ENCODE measurements at regions not wholly inside any gene's neighbourhood (a gene's known extent, or its start where the extent isn't known, plus 50 kb on each side); places are given as distances from the start of the nearest gene placed in this dataset.

DNA sequence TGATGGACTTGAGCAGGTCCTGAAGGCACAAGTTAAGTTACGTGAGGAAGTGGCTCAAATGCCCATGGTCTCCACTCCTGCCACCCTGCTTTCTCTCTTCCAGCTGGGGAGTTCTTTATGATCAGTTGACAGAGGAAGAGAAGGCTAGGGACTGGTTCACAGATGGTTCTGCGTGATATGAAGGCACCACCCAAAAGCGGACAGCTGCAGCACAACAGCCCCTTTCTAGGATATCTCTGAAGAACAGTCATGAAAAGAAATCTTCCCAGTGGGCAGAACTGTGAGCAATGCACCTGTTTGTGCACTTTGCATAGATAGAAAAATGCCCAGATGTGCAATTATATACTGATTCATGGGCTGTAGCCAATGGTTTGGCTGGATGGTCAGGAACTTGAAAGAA lies 162.4 kb upstream of the FSCB start:
- Histone ChIP-seq H3K36me3 (ENCODE audit: control insufficient read depth, insufficient read depth, low read length) (no peaks in the 10 kb centered on the region), H3K27me3 (replicated peaks; ENCODE audit: control insufficient read depth, insufficient read depth, low read length) (no peaks in the 10 kb centered on the region), H3K4me3 (replicated peaks; ENCODE audit: low read depth, low read length) (no peak overlapping the region)
- TF ChIP-seq, protein P1, sequence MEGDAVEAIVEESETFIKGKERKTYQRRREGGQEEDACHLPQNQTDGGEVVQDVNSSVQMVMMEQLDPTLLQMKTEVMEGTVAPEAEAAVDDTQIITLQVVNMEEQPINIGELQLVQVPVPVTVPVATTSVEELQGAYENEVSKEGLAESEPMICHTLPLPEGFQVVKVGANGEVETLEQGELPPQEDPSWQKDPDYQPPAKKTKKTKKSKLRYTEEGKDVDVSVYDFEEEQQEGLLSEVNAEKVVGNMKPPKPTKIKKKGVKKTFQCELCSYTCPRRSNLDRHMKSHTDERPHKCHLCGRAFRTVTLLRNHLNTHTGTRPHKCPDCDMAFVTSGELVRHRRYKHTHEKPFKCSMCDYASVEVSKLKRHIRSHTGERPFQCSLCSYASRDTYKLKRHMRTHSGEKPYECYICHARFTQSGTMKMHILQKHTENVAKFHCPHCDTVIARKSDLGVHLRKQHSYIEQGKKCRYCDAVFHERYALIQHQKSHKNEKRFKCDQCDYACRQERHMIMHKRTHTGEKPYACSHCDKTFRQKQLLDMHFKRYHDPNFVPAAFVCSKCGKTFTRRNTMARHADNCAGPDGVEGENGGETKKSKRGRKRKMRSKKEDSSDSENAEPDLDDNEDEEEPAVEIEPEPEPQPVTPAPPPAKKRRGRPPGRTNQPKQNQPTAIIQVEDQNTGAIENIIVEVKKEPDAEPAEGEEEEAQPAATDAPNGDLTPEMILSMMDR (IDR thresholded peaks at IDR 0.05; ENCODE audit: insufficient read depth, low read length, poor library complexity, severe bottlenecking), result no peak
- no peak for DNase-seq (ENCODE audit: extremely low read depth, insufficient read length)

DNA sequence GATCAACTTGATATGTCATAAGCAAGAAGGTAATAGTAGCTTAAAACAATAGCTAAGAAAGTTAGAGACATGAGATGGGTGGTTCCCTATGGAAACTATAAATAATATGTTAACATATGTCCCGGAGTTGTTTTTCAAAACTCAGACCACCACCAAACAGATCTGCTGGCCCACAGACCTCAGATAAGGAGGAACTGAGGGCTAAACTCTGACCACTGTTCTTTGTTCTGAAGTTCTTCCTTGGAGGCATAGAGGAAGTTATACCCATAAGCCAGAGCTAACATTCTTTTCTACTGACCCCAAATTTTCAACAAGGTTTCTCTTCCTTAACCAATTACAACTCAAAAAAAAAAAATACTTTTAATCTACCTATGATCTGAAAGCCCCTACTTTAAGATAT lies 156.1 kb upstream of the FSCB start:
- Histone ChIP-seq H3K4me3 (replicated peaks; ENCODE audit: low read depth, low read length) (no peak overlapping the region), H3K27me3 (replicated peaks; ENCODE audit: control insufficient read depth, insufficient read depth, low read length) (no peaks in the 10 kb centered on the region), H3K36me3 (ENCODE audit: control insufficient read depth, insufficient read depth, low read length) (no peaks in the 10 kb centered on the region)
- no peak for DNase-seq (ENCODE audit: extremely low read depth, insufficient read length)
- TF ChIP-seq, protein P1 (IDR thresholded peaks at IDR 0.05; ENCODE audit: insufficient read depth, low read length, poor library complexity, severe bottlenecking), result no peak

DNA sequence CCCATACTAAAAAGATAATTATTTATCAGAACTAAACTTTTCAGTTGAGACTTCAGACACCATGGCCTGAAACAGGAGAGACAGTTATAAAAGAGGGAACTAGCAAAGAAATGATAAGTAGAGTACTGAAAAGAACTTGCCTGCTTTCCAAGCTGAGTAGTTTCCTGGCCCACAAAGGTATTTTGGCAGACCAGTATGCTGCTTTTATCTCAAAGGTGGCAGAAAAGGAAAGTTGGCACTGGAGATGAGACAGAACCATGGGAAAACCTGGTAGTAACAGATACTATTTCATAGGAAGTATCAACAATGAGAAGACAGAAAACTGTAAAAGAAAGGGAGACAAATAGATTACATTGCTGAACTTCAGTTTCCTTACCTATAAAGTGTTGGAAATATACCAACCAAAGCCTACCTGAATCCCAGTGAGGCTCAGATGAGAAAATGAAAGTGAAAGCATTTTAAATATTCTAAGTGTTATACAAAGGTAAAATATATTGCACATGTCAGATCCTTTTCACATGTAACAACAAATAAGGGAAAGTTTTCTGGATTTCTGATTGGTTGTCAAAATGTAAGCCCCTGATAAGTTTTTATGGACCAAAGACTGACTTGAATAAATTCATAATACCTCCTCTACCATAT lies 155.3 kb upstream of the FSCB start:
- no peak for DNase-seq (ENCODE audit: extremely low read depth, insufficient read length)
- Histone ChIP-seq H3K27me3 (replicated peaks; ENCODE audit: control insufficient read depth, insufficient read depth, low read length) (no peaks in the 10 kb centered on the region), H3K4me3 (replicated peaks; ENCODE audit: low read depth, low read length) (no peak overlapping the region), H3K36me3 (ENCODE audit: control insufficient read depth, insufficient read depth, low read length) (no peaks in the 10 kb centered on the region)
- TF ChIP-seq, protein P1 (IDR thresholded peaks at IDR 0.05; ENCODE audit: insufficient read depth, low read length, poor library complexity, severe bottlenecking), result no peak

DNA sequence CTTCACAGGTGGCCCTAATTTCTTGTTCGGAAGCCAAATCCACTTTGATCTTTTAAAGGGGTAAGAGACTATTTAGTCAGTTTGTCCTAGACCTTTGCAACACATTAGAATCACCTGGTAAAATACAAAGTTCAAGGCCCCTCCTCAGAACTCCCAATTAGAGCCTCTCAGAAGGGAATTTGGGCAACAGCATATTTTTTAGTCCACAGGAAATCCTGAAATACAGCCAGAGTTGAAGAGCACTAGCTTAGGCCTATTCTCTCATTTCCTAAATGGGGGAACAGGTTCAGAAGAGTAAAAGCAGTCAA lies 151.3 kb upstream of the FSCB start:
- H3K27me3 ChIP-seq (replicated peaks; ENCODE audit: control insufficient read depth, insufficient read depth, low read length), result no peaks in the 10 kb centered on the region
- DNase-seq (ENCODE audit: extremely low read depth, insufficient read length), result no peak
- TF ChIP-seq, protein P1 (IDR thresholded peaks at IDR 0.05; ENCODE audit: insufficient read depth, low read length, poor library complexity, severe bottlenecking), result no peak

DNA sequence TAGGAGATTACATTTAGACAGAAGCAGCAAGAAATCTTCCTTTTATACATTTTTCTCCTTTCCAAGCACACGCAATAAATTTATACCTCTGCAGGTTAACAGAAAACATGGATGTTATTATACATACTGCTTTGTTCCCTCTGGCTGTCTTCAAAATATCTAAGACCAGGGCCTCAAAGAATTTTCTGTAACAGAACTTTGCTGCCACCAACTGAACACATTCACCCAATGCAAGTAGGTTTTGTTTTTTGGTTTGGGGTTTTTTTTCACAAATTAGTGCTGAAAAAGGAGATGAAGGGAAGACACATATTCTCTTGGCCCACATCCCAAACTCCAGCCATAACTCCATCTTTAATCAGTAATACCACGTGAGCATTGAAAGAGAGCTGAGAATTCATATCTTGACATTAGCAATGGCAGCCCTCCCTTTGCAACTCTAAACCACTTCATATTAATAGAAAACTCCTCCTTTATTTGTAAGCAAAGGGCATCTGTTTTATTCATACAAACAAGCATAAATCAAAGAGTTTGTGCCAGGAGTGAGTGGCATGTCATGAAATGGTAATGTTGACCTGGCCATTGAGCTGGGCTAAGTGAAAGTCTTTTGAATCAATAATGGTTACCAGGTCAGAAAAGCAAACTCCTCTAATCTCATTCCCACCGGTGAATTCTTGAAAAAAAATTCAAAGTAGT lies 150.8 kb upstream of the FSCB start:
- Histone ChIP-seq H3K27me3 (replicated peaks; ENCODE audit: control insufficient read depth, insufficient read depth, low read length) (no peaks in the 10 kb centered on the region), H3K4me3 (replicated peaks; ENCODE audit: low read depth, low read length) (no peak overlapping the region), H3K36me3 (ENCODE audit: control insufficient read depth, insufficient read depth, low read length) (no peaks in the 10 kb centered on the region)
- TF ChIP-seq, protein P1 (IDR thresholded peaks at IDR 0.05; ENCODE audit: insufficient read depth, low read length, poor library complexity, severe bottlenecking), result no peak
- no peak for DNase-seq (ENCODE audit: extremely low read depth, insufficient read length)

More for the DNA sequence above, 151.3 kb upstream of the FSCB start:
- Histone ChIP-seq H3K36me3 (ENCODE audit: control insufficient read depth, insufficient read depth, low read length) (no peaks in the 10 kb centered on the region), H3K4me3 (replicated peaks; ENCODE audit: low read depth, low read length) (no peak overlapping the region)
